HG03064 (cell line): ENCODE measurements at regions not wholly inside any gene's neighbourhood (a gene's known extent, or its start where the extent isn't known, plus 50 kb on each side); places are given as distances from the start of the nearest gene placed in this dataset.
"Not testable (repeated sequence)": the region's sequence is repeated elsewhere in the genome, so short reads cannot be mapped to it uniquely, and the experiment has no call there.

Experiments used
- ATAC-seq: cut with Tn5 transposase; IDR thresholded peaks from one replicate; pipeline ENCODE4 v1.9.1; 2021; ENCODE audit warnings: low read depth; ENCODE audit not compliant: unreplicated experiment

- no peak for ATAC-seq
These were observed 640.0 kb downstream of the IPMK start for GRCh38 chr10:57627642-57628178.

GRCh38 chr10:57624856-57625592, 642.7 kb downstream of the IPMK start:
- no peak for ATAC-seq

DNA sequence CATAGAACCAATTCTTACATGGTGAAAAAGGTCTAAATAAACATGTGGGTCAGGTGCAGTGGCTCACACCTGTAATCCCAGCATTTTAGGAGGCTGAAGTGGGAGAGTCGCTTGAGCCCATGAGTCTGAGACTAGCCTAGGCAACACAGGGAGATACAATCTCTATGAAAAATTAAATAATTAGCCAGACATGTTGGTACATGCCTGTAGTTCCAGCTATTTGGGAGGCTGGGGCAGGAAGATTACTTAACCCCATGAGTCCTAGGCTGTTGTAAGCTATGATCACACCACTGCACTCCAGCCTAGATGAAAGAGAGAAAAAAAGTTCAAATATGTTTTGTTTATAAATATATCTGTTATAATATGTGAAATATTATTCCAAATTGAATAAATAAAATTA, 643.6 kb downstream of the IPMK start:
- ATAC-seq, result no peak

GRCh38 chr10:57621466-57621865, 646.2 kb downstream of the IPMK start:
- no peak for ATAC-seq

GRCh38 chr10:57605948-57606485, 661.7 kb downstream of the IPMK start:
- ATAC-seq, result no peak

DNA sequence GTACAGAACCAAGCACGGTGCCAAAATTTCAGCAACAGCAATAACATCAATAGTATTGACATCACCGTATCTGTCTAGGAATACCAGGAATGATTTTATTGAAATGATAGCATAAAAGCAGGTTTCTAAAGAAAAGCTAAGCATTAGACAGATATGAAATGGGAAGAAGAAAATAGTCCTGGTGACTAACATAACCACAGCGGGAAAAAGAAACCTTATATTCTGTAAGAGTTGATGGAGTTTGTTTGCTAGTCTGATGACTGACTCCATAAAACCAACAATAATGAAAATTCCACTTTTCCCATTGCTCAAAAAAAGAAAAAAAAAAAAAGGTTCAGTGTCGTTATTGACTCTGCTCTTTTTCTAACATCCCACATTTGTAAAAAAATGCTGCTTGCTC, 668.3 kb downstream of the IPMK start:
- no peak for ATAC-seq

GRCh38 chr10:57593983-57594573, 673.6 kb downstream of the IPMK start:
- ATAC-seq, result no peak

GRCh38 chr10:57579926-57580325, 687.8 kb downstream of the IPMK start:
- ATAC-seq, result no peak

DNA sequence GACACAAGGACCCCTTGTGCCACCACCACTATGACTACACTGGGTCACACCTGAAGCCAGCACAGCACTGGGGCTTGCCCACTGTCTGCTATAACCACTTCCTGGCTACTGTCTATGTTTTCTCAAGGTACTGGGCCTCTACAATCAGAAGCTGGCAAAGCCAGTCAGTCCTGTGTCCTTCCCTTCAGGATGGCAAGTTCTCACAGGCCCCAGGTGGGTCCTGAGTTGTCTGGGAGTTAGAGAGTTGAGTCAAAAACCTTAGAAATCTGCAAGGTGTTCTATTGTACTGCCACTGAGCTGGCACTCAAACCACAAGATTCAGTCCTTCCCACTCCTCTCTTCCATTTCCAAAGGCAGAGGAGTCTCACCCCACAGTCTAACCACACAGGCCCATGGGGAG, 705.5 kb downstream of the IPMK start:
- no peak for ATAC-seq

DNA sequence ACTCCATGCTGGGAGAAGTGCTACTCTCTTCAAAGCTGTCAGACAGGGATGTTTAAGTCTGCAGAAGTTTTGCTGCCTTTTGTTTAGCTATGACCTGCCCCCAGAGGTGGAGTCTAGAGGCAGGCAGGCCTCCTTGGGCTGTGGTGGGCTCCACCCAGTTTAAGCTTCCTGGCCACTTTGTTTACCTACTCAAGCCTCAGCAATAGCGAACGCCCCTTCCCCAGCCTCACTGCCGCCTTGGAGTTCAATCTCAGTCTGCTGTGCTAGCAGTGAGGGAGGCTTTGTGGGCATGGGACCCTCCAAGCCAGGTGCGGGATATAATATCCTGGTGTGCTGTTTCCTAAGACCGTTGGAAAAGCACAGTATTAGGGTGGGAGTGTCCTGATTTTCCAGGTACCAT, 715.9 kb downstream of the IPMK start:
- ATAC-seq, result not testable (repeated sequence)

- ATAC-seq, result no peak
These were observed 732.4 kb downstream of the IPMK start for GRCh38 chr10:57535306-57535705.

- ATAC-seq, result no peak
These were observed 754.1 kb downstream of the IPMK start for GRCh38 chr10:57513637-57514036.

GRCh38 chr10:57507788-57508187, 759.9 kb downstream of the IPMK start:
- ATAC-seq, result no peak

DNA sequence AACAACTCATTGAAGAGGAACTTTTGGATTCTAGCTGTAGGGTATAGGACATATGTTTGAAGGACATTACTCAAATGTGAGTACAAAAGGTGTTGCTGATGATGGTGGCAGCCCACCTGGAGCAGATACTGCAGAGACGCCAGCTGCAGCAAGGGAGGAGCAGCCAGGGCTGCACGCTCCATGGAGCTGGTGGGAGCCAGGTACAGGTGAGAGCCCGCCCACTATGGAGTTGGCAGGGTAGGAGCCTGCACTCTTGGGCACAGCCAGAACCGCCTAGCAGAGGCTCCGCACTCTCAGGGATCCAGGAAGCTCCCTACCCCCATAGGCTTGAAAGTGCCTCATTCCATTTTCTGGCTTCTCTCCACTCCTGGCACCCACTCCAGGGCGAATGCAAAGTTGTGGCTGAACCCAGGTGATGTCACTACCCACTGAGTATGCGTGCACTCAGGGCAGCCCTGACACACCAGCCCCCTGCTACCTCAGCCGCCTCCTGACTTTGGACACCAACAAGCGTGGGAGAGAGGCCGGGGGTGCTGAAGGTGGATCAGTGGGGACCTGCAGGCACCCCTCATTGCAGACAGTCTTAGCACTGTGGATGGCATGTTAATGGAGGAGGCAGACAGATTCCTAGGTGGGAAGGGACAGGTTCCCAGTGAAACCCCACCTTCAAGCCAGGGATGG, 761.1 kb downstream of the IPMK start:
- ATAC-seq, result no peak

DNA sequence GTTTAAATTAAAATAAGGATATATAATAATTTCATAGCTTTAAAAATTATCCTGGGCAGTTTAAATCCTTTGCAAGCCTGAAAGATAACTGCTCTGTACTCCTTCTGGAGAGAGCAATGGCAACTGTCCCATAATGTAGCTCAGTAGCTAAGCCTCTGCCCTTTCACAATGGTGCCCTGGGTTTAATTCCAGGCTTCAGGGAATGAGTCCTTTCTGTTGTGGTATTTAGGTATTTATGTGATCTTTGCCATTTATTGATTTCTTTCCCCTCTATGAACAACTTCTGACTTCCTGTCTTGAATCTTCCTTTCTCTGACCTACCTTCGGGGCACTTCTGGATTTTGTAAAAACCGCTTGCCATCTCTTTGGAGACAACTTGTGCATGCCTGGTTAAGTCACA, 773.2 kb downstream of the IPMK start:
- ATAC-seq, result no peak

DNA sequence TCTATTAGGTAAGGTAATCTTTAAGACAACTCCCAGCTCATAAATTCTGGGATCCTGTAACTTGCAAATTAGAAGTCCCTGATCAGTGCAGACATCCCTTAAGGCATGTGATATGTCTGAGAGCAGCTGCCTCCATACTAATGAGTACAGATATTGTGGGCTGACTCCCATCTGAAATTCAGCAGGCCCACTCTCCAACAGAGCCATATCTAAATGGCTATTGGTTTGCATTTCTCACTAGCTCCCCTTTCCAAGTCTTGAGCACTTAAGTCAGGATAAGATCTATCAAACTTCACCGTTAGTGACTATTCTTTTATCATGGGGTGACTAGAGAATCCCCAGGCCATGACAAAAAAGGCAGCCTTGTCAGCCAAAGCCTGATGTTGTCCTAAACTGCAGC, 785.4 kb downstream of the IPMK start:
- ATAC-seq, result no peak

DNA sequence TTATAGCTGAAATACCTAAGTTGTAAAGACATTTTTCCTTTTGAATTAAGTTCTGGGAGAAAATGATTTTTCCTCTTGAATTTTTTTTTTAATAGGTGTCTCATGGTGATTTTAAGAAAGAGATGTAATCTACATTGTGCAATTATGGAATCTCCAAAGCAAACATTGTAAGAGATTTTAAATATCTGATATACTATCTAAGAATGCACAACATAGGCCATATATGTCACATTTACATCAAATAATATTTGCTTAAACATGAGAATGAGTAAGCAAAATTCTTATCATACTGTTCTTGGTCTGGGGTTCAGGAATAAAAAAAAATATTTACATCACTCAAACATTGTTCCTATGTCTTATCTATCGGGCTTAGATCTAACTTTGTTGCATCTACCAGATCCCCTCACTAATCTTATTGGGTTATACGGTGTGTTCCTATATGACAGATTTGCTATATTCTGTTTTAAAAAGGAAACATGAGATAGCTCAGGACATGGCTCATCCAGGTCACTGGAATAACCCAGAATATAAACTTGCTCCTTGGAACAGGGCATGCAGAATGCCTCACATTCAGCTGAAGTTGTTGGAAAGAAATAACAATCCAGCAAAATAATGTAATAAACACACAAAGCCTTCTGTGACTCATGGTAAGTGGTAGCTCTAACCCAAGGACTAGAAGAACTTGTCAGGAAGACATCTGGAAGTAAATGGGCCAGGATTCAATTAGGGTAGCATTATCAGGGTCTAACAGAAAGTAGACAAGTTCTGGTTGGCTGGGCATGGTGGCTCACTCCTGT, 794.7 kb downstream of the IPMK start:
- ATAC-seq, result no peak

- no peak for ATAC-seq
These were observed 798.7 kb downstream of the IPMK start for GRCh38 chr10:57468894-57469432.

GRCh38 chr10:57465155-57465554, 802.5 kb downstream of the IPMK start:
- no peak for ATAC-seq

DNA sequence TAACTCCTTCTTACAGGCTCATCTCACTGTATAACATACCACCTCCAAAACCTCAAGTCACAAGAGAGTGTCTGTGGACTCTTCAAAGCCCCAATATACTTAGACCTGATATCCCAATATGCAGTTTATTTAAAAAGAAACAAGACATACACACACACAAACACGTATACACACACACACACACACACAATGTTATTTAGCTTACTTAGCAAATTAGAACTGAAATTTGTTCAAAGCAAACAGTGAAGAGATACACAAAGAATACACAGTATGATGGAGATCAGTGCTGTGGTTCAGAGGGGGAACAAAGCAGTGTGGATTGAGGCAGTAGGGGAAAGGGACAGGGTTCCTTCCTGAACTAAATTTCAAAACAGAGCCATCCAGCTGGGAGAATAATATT, 807.2 kb downstream of the IPMK start:
- ATAC-seq, result no peak
